Prostate gland (tissue), 2 donors: ENCODE measurements at regions not wholly inside any gene's neighbourhood (a gene's known extent, or its start where the extent isn't known, plus 50 kb on each side); places are given as distances from the start of the nearest gene placed in this dataset.

Experiments used
- DNase-seq: peaks from one replicate; pipeline ENCODE4 v3.0.0-alpha.2; 2019; ENCODE audit warnings: low spot score
- H3K27ac ChIP-seq, 2 donors: fragments of 200-600 bp; sonication (generic); 2 replicates each; pipeline ENCODE4 v1.5.1; 2017 to 2019
- H3K27me3 ChIP-seq: fragments of 200-600 bp; sonication (generic); replicated peaks from 2 replicates; pipeline ENCODE4 v1.5.1; 2019; ENCODE audit not compliant: insufficient read depth
- H3K36me3 ChIP-seq, 2 donors: fragments of 200-600 bp; sonication (generic); 1 replicate in 1 of 2; 2 replicates in 1 of 2; pipeline versions ENCODE4 v1.5.1 to v1.8.1; 2017 to 2019
- H3K4me1 ChIP-seq: fragments of 200-600 bp; sonication (generic); replicated peaks from 2 replicates; pipeline ENCODE4 v1.5.1; 2019
- H3K4me3 ChIP-seq, 2 donors: fragments of 200-600 bp; sonication (generic); 2 replicates each; pipeline ENCODE4 v1.5.1; 2017 to 2019
- H3K9me3 ChIP-seq: fragments of 200-600 bp; sonication (generic); 2 replicates; pipeline ENCODE4 v1.5.1; 2017
- CTCF ChIP-seq, 4 experiments: fragments of 200-600 bp in 2 of 4; fragments of 450-650 bp in 2 of 4; sonication (generic) in 2 of 4; IDR thresholded peaks; 1 replicate in 3 of 4; 2 replicates in 1 of 4; pipeline ENCODE4 v1.5.1; 2016 to 2019; ENCODE audit warnings: antibody characterized with exemption in 4 of 4, mild to moderate bottlenecking in 2 of 4, moderate library complexity in 2 of 4
- POLR2A ChIP-seq: fragments of 450-650 bp; IDR thresholded peaks from one replicate; pipeline ENCODE4 v1.6.1; 2016; ENCODE audit warnings: antibody characterized with exemption, mild to moderate bottlenecking
- POLR2AphosphoS5 ChIP-seq: sonication (generic); formaldehyde crosslinking; IDR thresholded peaks from one replicate; pipeline ENCODE4 v1.6.1; 2017; ENCODE audit warnings: antibody characterized with exemption
- WGBS: methylation state at CpG from one replicate; pipeline ENCODE4 v1.1.5; 2018; 5-methylcytosine and 5-hydroxymethylcytosine counted together
- intact Hi-C: fragments of 100-400 bp; cut with DNase I; formaldehyde crosslinking; loops from one replicate; pipeline ENCODE4 v1.14.2; 2022

GRCh38 chr4:27720010-27720766 lies 859.5 kb downstream of the STIM2 start:
- Histone ChIP-seq H3K27me3 (no peaks in the 10 kb centered on the region), H3K4me3 (no peak overlapping the region), H3K27ac (no peak overlapping the region), H3K36me3 (no peaks in the 10 kb centered on the region), H3K4me1 (no peaks in the 10 kb centered on the region), H3K9me3 (no peaks in the 10 kb centered on the region)
- intact Hi-C loops: no loop called here
- TF ChIP-seq POLR2AphosphoS5 (no peak), POLR2A (no peak), CTCF (IDR thresholded peaks at IDR 0.05) (no peak)
- DNase-seq: no peak
- WGBS: 69% methylated on average over 4 of the region's 4 CpGs

- Histone ChIP-seq H3K36me3 (no peaks in the 10 kb centered on the region), H3K4me1 (no peaks in the 10 kb centered on the region), H3K27ac (no peak overlapping the region), H3K27me3 (no peaks in the 10 kb centered on the region), H3K9me3 (no peaks in the 10 kb centered on the region), H3K4me3 (no peak overlapping the region)
- no peak for DNase-seq
- 85% methylated on average over 8 of the region's 8 CpGs for whole genome bisulfite sequencing
- intact Hi-C loops: no loop called here
- TF ChIP-seq CTCF (IDR thresholded peaks at IDR 0.05) (no peak), POLR2A (no peak), POLR2AphosphoS5 (no peak)
Measured at GRCh38 chr4:27721193-27721592, 860.6 kb downstream of the STIM2 start.

DNA sequence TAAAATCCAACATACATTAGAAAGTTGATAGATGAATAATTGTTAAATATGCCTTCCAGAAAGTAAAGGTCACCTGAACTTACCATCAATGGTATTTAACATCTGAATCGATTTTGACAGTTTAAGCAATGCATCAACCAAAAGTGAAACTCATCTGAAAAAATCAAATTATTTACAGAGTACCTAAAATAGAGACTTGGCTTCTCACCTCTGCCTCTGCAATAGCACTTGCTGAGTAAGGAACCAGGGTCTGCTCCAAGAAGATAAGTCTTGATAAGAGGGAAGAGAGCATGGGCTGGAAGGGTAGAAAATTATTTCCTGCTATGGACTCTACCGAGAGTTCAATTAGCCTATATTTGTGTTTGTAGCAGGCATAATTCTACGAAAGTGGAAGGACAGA lies 868.3 kb downstream of the STIM2 start:
- 84% methylated on average over 3 of the region's 3 CpGs for WGBS
- no peak overlapping the region for H3K4me3 ChIP-seq
- intact Hi-C loops: no loop called here

DNA sequence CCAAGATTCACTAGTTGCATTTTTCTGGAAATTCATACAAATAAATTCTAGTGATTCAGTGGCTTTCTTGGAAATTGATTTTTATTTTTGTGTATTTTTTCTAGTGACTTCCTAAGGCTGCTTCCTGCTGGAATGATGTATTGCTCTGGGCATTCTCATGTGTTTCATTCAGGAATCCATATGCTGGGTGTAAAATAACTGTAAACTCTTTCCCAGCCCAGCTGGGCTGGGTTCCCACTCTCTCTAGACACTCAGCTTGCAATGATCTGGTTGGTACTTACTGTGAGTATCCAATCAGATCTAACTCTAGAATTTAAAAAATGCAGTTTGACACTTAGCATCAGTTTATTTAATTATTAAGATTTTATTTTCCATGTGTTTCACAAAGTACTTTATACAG lies 882.2 kb downstream of the STIM2 start:
- DNase-seq: no peak
- Histone ChIP-seq H3K36me3 (no peaks in the 10 kb centered on the region), H3K27me3 (no peaks in the 10 kb centered on the region), H3K9me3 (no peaks in the 10 kb centered on the region), H3K4me3 (no peak overlapping the region), H3K4me1 (no peaks in the 10 kb centered on the region), H3K27ac (no peak overlapping the region)
- TF ChIP-seq CTCF (IDR thresholded peaks at IDR 0.05): no peak
- no peak for TF ChIP-seq POLR2AphosphoS5
- no peak for TF ChIP-seq POLR2A
- intact Hi-C loops: no loop called here

More for the DNA sequence above, 868.3 kb downstream of the STIM2 start:
- Histone ChIP-seq H3K27ac (no peak overlapping the region), H3K4me1 (no peaks in the 10 kb centered on the region), H3K27me3 (no peaks in the 10 kb centered on the region), H3K36me3 (no peaks in the 10 kb centered on the region), H3K9me3 (no peaks in the 10 kb centered on the region)
- TF ChIP-seq POLR2A (no peak), CTCF (IDR thresholded peaks at IDR 0.05) (no peak), POLR2AphosphoS5 (no peak)
- no peak for DNase-seq
